H1 (cell line): ENCODE measurements at regions not wholly inside any gene's neighbourhood (a gene's known extent, or its start where the extent isn't known, plus 50 kb on each side); places are given as distances from the start of the nearest gene placed in this dataset.

ENCODE experiments used
- TF ChIP-seq, protein P1 (sequence below): IDR thresholded peaks from 2 replicates; pipeline ENCODE4 v1.6.1; 2011; ENCODE audit warnings: low read depth, mild to moderate bottlenecking, low read length; ENCODE audit not compliant: insufficient read depth

DNA sequence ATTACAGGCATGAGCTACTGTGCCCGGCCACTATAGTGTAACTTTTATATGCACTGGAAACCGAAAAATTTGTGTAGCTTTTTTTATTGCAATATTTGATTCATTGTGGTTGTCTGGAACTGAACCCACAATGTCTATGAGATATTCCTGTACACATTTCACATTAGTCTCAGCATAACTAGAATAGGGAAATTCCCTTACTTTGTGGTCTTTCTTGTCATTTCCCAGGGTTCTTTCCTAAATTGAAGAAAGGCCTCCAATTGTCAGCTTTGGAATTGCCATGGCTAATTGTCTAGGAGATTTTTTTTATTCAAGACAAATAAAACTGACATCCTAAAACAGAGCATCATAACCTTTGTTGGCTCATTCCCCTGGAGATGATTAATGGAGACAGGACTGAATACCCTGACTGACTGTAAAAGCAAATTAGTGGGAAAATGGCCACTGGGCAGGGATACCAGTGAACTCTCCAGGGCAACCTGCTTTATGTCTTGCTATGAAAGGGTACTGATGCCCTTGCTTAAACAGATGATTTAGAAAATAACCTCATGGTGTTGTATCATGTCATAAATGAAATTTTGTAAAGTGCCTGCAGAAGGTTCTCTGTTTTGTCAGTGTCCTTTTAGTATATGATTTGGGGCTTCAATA is 576.9 kb downstream of the RFPL4B start (continued):
- TF ChIP-seq, protein P1, sequence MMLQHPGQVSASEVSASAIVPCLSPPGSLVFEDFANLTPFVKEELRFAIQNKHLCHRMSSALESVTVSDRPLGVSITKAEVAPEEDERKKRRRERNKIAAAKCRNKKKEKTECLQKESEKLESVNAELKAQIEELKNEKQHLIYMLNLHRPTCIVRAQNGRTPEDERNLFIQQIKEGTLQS, result no peak
